ENCODE measurements at regions not wholly inside any gene's neighbourhood (a gene's known extent, or its start where the extent isn't known, plus 50 kb on each side); places are given as distances from the start of the nearest gene placed in this dataset.

GRCh38 chr15:66934868-66935520, 130.4 kb upstream of the SMAD3 start:
- TF ChIP-seq NR1H2 (CRISPR knock-in tag; IDR thresholded peaks at IDR 0.05) (no peak), PRDM15 (CRISPR knock-in tag; IDR thresholded peaks at IDR 0.05) (no peak), NR3C1 (CRISPR knock-in tag; conservative IDR thresholded peaks at IDR 0.05; ENCODE audit: low read depth) (no peak), MAX (CRISPR knock-in tag; IDR thresholded peaks at IDR 0.05) (no peak), GRHL2 (CRISPR knock-in tag; IDR thresholded peaks at IDR 0.05; ENCODE audit: insufficient replicate concordance, severe bottlenecking) (no peak), TEAD4 (CRISPR knock-in tag; IDR thresholded peaks at IDR 0.05) (no peak), SP1 (CRISPR knock-in tag; conservative IDR thresholded peaks at IDR 0.05) (no peak), NFE2L1 (CRISPR knock-in tag; IDR thresholded peaks at IDR 0.05) (no peak)
- TF ChIP-seq, protein P1, sequence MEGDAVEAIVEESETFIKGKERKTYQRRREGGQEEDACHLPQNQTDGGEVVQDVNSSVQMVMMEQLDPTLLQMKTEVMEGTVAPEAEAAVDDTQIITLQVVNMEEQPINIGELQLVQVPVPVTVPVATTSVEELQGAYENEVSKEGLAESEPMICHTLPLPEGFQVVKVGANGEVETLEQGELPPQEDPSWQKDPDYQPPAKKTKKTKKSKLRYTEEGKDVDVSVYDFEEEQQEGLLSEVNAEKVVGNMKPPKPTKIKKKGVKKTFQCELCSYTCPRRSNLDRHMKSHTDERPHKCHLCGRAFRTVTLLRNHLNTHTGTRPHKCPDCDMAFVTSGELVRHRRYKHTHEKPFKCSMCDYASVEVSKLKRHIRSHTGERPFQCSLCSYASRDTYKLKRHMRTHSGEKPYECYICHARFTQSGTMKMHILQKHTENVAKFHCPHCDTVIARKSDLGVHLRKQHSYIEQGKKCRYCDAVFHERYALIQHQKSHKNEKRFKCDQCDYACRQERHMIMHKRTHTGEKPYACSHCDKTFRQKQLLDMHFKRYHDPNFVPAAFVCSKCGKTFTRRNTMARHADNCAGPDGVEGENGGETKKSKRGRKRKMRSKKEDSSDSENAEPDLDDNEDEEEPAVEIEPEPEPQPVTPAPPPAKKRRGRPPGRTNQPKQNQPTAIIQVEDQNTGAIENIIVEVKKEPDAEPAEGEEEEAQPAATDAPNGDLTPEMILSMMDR (IDR thresholded peaks at IDR 0.05) = no peak
- TF ChIP-seq, protein P2, sequence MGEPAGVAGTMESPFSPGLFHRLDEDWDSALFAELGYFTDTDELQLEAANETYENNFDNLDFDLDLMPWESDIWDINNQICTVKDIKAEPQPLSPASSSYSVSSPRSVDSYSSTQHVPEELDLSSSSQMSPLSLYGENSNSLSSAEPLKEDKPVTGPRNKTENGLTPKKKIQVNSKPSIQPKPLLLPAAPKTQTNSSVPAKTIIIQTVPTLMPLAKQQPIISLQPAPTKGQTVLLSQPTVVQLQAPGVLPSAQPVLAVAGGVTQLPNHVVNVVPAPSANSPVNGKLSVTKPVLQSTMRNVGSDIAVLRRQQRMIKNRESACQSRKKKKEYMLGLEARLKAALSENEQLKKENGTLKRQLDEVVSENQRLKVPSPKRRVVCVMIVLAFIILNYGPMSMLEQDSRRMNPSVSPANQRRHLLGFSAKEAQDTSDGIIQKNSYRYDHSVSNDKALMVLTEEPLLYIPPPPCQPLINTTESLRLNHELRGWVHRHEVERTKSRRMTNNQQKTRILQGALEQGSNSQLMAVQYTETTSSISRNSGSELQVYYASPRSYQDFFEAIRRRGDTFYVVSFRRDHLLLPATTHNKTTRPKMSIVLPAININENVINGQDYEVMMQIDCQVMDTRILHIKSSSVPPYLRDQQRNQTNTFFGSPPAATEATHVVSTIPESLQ (CRISPR knock-in tag; IDR thresholded peaks at IDR 0.05) = no peak
- TF ChIP-seq, protein P3, sequence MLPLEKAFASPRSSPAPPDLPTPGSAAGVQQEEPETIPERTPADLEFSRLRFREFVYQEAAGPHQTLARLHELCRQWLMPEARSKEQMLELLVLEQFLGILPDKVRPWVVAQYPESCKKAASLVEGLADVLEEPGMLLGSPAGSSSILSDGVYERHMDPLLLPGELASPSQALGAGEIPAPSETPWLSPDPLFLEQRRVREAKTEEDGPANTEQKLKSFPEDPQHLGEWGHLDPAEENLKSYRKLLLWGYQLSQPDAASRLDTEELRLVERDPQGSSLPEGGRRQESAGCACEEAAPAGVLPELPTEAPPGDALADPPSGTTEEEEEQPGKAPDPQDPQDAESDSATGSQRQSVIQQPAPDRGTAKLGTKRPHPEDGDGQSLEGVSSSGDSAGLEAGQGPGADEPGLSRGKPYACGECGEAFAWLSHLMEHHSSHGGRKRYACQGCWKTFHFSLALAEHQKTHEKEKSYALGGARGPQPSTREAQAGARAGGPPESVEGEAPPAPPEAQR (CRISPR knock-in tag; IDR thresholded peaks at IDR 0.05) = no peak
